DND-41 (cell line): ENCODE measurements at regions not wholly inside any gene's neighbourhood (a gene's known extent, or its start where the extent isn't known, plus 50 kb on each side); places are given as distances from the start of the nearest gene placed in this dataset.

Experiments used
- ATAC-seq: fragments of 200-7000 bp; cut with Tn5 transposase; 3 replicates; pipeline ENCODE4 v1.9.1; 2021; ENCODE audit warnings: low read depth; ENCODE audit not compliant: insufficient read depth
- DNase-seq: peaks from one replicate; pipeline ENCODE4 v3.0.0-alpha.2; 2020
- H2AFZ ChIP-seq: 2 replicates; pipeline ENCODE4 v1.6.0; 2012; ENCODE audit warnings: low read depth, low read length
- H3K27ac ChIP-seq: 2 replicates; pipeline ENCODE4 v1.5.1; 2012; ENCODE audit warnings: low read length, inconsistent platforms
- H3K27me3 ChIP-seq: fragments of 200-600 bp; sonication (generic); 2 replicates; pipeline ENCODE4 v1.6.0; 2012; ENCODE audit warnings: low read length, mild to moderate bottlenecking, inconsistent platforms; ENCODE audit not compliant: insufficient read depth, poor library complexity
- H3K36me3 ChIP-seq: 2 replicates; pipeline ENCODE4 v1.5.1; 2012; ENCODE audit warnings: low read length, inconsistent platforms; ENCODE audit not compliant: insufficient read depth
- H3K4me1 ChIP-seq: 2 replicates; pipeline ENCODE4 v1.5.1; 2012; ENCODE audit warnings: mild to moderate bottlenecking, low read length; ENCODE audit not compliant: insufficient read depth
- H3K4me2 ChIP-seq: 2 replicates; pipeline ENCODE4 v1.6.0; 2012; ENCODE audit warnings: mild to moderate bottlenecking, moderate library complexity, low read length, inconsistent platforms; ENCODE audit not compliant: insufficient read depth
- H3K4me3 ChIP-seq, 2 experiments: fragments of 200-600 bp in 1 of 2; shearing (Covaris generic) in 1 of 2; 2 replicates each; pipeline ENCODE4 v1.5.1; 2012 to 2016; ENCODE audit warnings: inconsistent platforms in 2 of 2, low read length in 2 of 2, mild to moderate bottlenecking in 2 of 2, low read depth in 1 of 2, moderate library complexity in 1 of 2
- H3K79me2 ChIP-seq: 2 replicates; pipeline ENCODE4 v1.6.0; 2012; ENCODE audit warnings: low read length, inconsistent platforms; ENCODE audit not compliant: insufficient read depth
- H3K9ac ChIP-seq: 2 replicates; pipeline ENCODE4 v1.6.0; 2012; ENCODE audit warnings: low read depth, mild to moderate bottlenecking, inconsistent platforms, low read length, moderate library complexity
- H3K9me3 ChIP-seq: 2 replicates; pipeline ENCODE4 v1.5.1; 2012; ENCODE audit warnings: low read length, moderate library complexity, mild to moderate bottlenecking, inconsistent platforms; ENCODE audit not compliant: insufficient read depth, severe bottlenecking
- H4K20me1 ChIP-seq: 2 replicates; pipeline ENCODE4 v1.6.0; 2012; ENCODE audit warnings: low read length; ENCODE audit not compliant: insufficient read depth
- CTCF ChIP-seq: IDR thresholded peaks from 2 replicates; pipeline ENCODE4 v1.5.1; 2012; ENCODE audit warnings: borderline replicate concordance, low read length, moderate library complexity, mild to moderate bottlenecking; ENCODE audit not compliant: poor library complexity, severe bottlenecking; ENCODE audit errors: extremely low read depth
- EZH2 ChIP-seq: IDR thresholded peaks from 3 replicates; pipeline ENCODE4 v1.6.1; 2012; ENCODE audit warnings: borderline replicate concordance, low read depth, mild to moderate bottlenecking, moderate library complexity, low read length, inconsistent platforms; ENCODE audit not compliant: severe bottlenecking

GRCh38 chr11:21625982-21626381, 566.9 kb upstream of the ANO5 start:
- H3K36me3 ChIP-seq = no peaks in the 10 kb centered on the region
- peaks cover 33% of the 10 kb centered on the region for H3K4me1 ChIP-seq
- H4K20me1 ChIP-seq = no peaks in the 10 kb centered on the region
- no peak for TF ChIP-seq CTCF
- TF ChIP-seq EZH2 = no peak
- peaks cover 6% of the 10 kb centered on the region for H3K9me3 ChIP-seq
- no peaks in the 10 kb centered on the region for H3K27me3 ChIP-seq
- peak overlapping the region; percentile 53 for H3K9ac ChIP-seq
- ATAC-seq (peak; percentile 99), DNase-seq (peak; percentile 90)
- H3K27ac ChIP-seq = peak overlapping the region; percentile 99
- H3K79me2 ChIP-seq = no peaks in the 10 kb centered on the region
- peak overlapping the region; percentile 68 for H3K4me2 ChIP-seq
- peak overlapping the region in 1 of 2 experiments; percentile 53; a peak in 2 of 4 replicates for H3K4me3 ChIP-seq
- peak overlapping the region; percentile 74 for H2AFZ ChIP-seq

- Histone ChIP-seq H3K4me2 (no peak overlapping the region), H3K79me2 (no peaks in the 10 kb centered on the region), H3K4me1 (peaks cover 33% of the 10 kb centered on the region), H3K9ac (no peak overlapping the region), H3K9me3 (peaks cover 6% of the 10 kb centered on the region), H4K20me1 (no peaks in the 10 kb centered on the region), H3K27me3 (no peaks in the 10 kb centered on the region), H3K27ac (no peak overlapping the region), H2AFZ (no peak overlapping the region), H3K4me3 (no peak overlapping the region), H3K36me3 (no peaks in the 10 kb centered on the region)
- ATAC-seq (no peak), DNase-seq (no peak)
- no peak for TF ChIP-seq EZH2
- no peak for TF ChIP-seq CTCF
These were observed 564.2 kb upstream of the ANO5 start for GRCh38 chr11:21628641-21629040.

- no peak overlapping the region for H3K9ac ChIP-seq
- peaks cover 6% of the 10 kb centered on the region for H3K9me3 ChIP-seq
- TF ChIP-seq EZH2 = no peak
- TF ChIP-seq CTCF = no peak
- H3K36me3 ChIP-seq = no peaks in the 10 kb centered on the region
- DNase-seq (no peak), ATAC-seq (no peak)
- H3K4me1 ChIP-seq = peaks cover 12% of the 10 kb centered on the region
- H3K27me3 ChIP-seq = no peaks in the 10 kb centered on the region
- no peaks in the 10 kb centered on the region for H3K79me2 ChIP-seq
- no peak overlapping the region for H3K27ac ChIP-seq
- no peak overlapping the region for H3K4me3 ChIP-seq
- H3K4me2 ChIP-seq = no peak overlapping the region
- H2AFZ ChIP-seq = no peak overlapping the region
- no peaks in the 10 kb centered on the region for H4K20me1 ChIP-seq
These were observed 561.9 kb upstream of the ANO5 start for GRCh38 chr11:21630934-21631478.

- Histone ChIP-seq H3K9ac (no peak overlapping the region), H4K20me1 (no peaks in the 10 kb centered on the region), H3K4me2 (no peak overlapping the region), H3K9me3 (peaks cover 2% of the 10 kb centered on the region), H3K27ac (no peak overlapping the region), H3K4me3 (no peak overlapping the region), H3K36me3 (no peaks in the 10 kb centered on the region), H3K79me2 (no peaks in the 10 kb centered on the region), H3K27me3 (no peaks in the 10 kb centered on the region), H2AFZ (no peak overlapping the region), H3K4me1 (peaks cover 3% of the 10 kb centered on the region)
- ATAC-seq = no peak
- TF ChIP-seq CTCF (no peak), EZH2 (no peak)
- DNase-seq = no peak
These were observed 560.9 kb upstream of the ANO5 start for GRCh38 chr11:21631991-21632390.
